Ascending aorta (tissue), 2 donors: ENCODE measurements at regions not wholly inside any gene's neighbourhood (a gene's known extent, or its start where the extent isn't known, plus 50 kb on each side); places are given as distances from the start of the nearest gene placed in this dataset.

Experiments
- DNase-seq, 2 donors: peaks; one replicate each; pipeline ENCODE4 v3.0.0-alpha.2; 2019; ENCODE audit warnings: low spot score in 2 of 2
- H3K27ac ChIP-seq, 2 donors: fragments of 200-600 bp; sonication (generic); one replicate each; pipeline ENCODE4 v1.5.1; 2016 to 2017; ENCODE audit warnings: mild to moderate bottlenecking in 1 of 2
- H3K27me3 ChIP-seq: fragments of 200-600 bp; sonication (generic); one replicate; pipeline ENCODE4 v1.5.1; 2017
- H3K36me3 ChIP-seq, 2 donors: fragments of 200-600 bp; sonication (generic); one replicate each; pipeline ENCODE4 v1.5.1; 2016
- H3K4me1 ChIP-seq, 2 donors: fragments of 200-600 bp; sonication (generic); one replicate each; pipeline ENCODE4 v1.5.1; 2016 to 2017; ENCODE audit warnings: mild to moderate bottlenecking in 1 of 2
- H3K4me3 ChIP-seq, 2 donors: fragments of 200-600 bp; sonication (generic); one replicate each; pipeline ENCODE4 v1.5.1; 2016 to 2017; ENCODE audit warnings: mild to moderate bottlenecking in 1 of 2
- H3K9me3 ChIP-seq, 2 donors: fragments of 200-600 bp; sonication (generic); one replicate each; pipeline ENCODE4 v1.5.1; 2016
- CTCF ChIP-seq, 3 experiments: fragments of 200-600 bp in 2 of 3; fragments of 450-650 bp in 1 of 3; sonication (generic) in 2 of 3; IDR thresholded peaks; one replicate each; pipeline ENCODE4 v1.5.1; 2016 to 2019; ENCODE audit warnings: antibody characterized with exemption in 3 of 3, mild to moderate bottlenecking in 1 of 3, moderate library complexity in 1 of 3
- intact Hi-C: fragments of 100-400 bp; cut with DNase I; formaldehyde crosslinking; loops from one replicate; pipeline ENCODE4 v1.15.1; 2023

GRCh38 chr13:22187329-22187728, 516.5 kb downstream of the FGF9 start:
- intact Hi-C loops, result no loop called here
- H3K36me3 ChIP-seq, result no peaks in the 10 kb centered on the region
- no peak overlapping the region for H3K4me3 ChIP-seq
- H3K27me3 ChIP-seq, result no peaks in the 10 kb centered on the region
- no peaks in the 10 kb centered on the region for H3K9me3 ChIP-seq
- no peak overlapping the region for H3K27ac ChIP-seq
- no peak for DNase-seq
- no peaks in the 10 kb centered on the region for H3K4me1 ChIP-seq
- no peak for TF ChIP-seq CTCF (IDR thresholded peaks at IDR 0.05)

DNA sequence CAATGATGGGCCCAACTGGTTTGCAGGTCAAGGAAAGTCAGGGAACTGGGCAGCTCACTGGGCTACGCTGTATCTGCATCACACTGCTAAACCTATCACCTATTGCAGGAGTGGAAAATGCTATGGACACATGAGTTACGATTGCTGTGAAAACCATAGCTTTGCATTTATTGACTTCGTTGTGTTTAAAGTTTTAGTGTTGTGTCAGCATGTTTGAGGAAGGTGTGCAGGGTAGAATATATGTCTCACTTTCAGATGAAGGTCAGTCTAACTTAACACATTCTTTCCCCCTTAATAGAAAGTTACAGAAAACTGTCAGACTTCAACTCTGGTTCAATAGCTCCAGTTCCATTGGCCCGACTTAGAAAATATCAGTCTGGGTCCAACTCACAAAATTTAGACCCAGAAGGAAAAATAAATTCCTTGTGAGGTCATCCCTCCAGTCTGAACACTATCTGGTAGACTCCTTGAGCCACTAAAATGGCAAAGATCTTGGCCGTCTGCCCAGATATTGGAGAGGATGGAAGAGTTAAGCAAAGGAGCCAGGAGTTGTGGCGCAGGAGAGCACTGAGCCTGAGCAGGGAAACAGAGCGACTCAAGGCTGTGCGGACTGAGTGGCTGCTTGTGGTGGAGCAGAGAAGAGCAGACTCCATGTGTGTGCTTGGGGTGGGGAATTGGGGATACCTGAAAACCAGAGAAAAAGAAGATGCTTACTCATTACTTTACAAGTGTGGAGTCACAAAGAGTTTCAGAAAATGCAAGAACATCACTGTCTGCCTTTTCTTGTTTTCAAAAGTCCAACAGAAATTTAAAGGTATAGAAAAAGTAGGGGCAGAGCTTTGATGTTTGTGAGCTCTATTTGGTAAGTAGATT, 518.5 kb downstream of the FGF9 start:
- Histone ChIP-seq H3K4me1 (no peaks in the 10 kb centered on the region), H3K9me3 (no peaks in the 10 kb centered on the region), H3K27me3 (no peaks in the 10 kb centered on the region), H3K27ac (no peak overlapping the region), H3K36me3 (no peaks in the 10 kb centered on the region), H3K4me3 (no peak overlapping the region)
- TF ChIP-seq CTCF (IDR thresholded peaks at IDR 0.05), result no peak
- intact Hi-C loops, result no loop called here
- no peak for DNase-seq

DNA sequence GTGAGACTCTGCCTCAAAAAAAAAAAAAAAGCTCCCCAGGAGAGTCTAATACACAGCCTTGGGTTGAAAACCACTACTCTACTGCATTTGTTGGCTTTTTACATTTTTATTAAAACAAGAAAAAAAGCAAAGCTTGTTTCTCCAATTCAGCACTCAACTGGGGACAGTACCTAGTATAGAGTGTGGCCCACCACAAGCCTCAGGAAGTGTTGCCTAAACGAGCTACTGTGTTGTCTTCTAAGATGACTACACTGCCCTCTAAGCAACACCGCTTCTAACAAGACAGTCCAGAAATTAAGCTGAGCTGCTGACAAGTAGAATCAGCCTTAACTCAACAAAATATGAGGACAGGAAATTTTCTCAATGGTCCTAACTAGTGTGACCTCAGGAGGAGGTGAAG, 522.2 kb downstream of the FGF9 start:
- Histone ChIP-seq H3K9me3 (no peaks in the 10 kb centered on the region), H3K4me3 (no peak overlapping the region), H3K27ac (no peak overlapping the region), H3K27me3 (no peaks in the 10 kb centered on the region), H3K4me1 (no peaks in the 10 kb centered on the region), H3K36me3 (no peaks in the 10 kb centered on the region)
- intact Hi-C loops, result no loop called here
- no peak for TF ChIP-seq CTCF (IDR thresholded peaks at IDR 0.05)
- DNase-seq, result no peak

- no peak for DNase-seq
- Histone ChIP-seq H3K36me3 (no peaks in the 10 kb centered on the region), H3K4me1 (peaks cover 0 to 6% of the 10 kb centered on the region in 2 donors), H3K4me3 (no peak overlapping the region), H3K27me3 (no peaks in the 10 kb centered on the region), H3K27ac (no peak overlapping the region), H3K9me3 (no peaks in the 10 kb centered on the region)
- intact Hi-C loops, result no loop called here
- no peak for TF ChIP-seq CTCF (IDR thresholded peaks at IDR 0.05)
Observed at GRCh38 chr13:22194106-22194805, 523.4 kb downstream of the FGF9 start.

DNA sequence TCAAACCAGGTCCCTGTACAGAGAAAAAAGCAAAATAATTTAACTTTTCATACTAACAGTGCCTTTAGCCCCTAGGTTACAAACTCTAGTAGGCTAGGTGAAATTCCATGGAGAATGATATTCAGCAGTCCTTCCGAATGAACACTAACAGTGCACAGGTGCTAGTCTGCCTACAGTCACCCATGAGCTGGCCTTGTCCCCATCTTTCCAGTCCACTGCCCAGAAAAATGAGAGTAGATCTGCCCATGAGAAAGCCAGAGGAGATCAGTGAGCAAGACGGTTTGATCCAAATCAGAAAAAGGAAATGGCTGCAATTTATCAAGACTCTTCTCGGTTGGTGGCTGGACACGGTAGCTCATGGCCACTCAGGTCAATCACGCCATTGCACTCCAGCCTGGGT, 524.9 kb downstream of the FGF9 start:
- no peak for TF ChIP-seq CTCF (IDR thresholded peaks at IDR 0.05)
- Histone ChIP-seq H3K4me3 (no peak overlapping the region), H3K27ac (no peak overlapping the region), H3K27me3 (no peaks in the 10 kb centered on the region), H3K36me3 (no peaks in the 10 kb centered on the region), H3K9me3 (no peaks in the 10 kb centered on the region), H3K4me1 (peaks cover 0 to 6% of the 10 kb centered on the region in 2 donors)
- intact Hi-C loops, result no loop called here
- no peak for DNase-seq
